ENCODE measurements at regions not wholly inside any gene's neighbourhood (a gene's known extent, or its start where the extent isn't known, plus 50 kb on each side); places are given as distances from the start of the nearest gene placed in this dataset.

DNA sequence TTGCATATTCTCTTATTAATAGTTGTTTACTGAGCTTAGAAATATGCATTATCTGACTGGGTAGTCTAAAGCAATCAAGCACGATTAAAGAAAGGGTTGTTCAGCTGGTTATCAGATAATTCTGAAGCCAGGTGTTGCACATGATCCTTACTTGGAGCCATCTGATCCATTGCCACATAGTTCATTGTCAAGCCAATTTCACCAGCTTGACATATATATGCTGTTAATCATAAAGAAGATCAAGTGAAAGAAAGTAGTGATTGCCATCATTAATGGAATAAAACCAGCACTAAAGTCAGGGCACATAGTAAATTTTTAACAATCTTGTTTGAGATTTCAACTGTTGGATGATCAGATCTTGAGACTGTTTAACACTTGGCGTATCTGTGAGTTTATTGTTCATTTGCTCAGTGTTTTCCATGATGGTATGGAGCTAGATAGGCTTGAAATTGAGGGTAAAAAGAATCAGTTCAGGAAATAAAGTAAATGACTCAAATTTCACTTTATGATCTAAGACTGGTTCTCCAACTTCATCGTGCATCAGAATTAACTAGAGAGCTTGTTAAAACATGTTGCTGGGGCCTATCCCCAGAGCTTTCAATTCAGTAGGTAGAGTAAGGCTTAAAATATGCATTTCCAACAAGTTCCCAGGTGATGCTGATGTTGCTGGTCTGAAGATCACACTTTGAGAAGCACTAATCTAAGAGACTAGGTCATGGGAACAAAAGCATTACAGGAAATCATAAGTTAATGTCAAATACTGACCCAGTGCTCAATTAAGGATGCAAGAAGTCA lies 539.6 kb downstream of the SATB2 start:
- Histone ChIP-seq H3K27ac (ENCODE audit: low read depth in 1 of 2, low read length in 1 of 2) (no peak overlapping the region), H3K4me1 (ENCODE audit: control insufficient read depth in 5 of 5, insufficient read depth in 5 of 5, low read length in 5 of 5) (no peaks in the 10 kb centered on the region), H3K9me3 (ENCODE audit: control insufficient read depth in 4 of 4, insufficient read depth in 3 of 4, low read length in 3 of 4) (no peaks in the 10 kb centered on the region), H3K27me3 (ENCODE audit: control insufficient read depth in 3 of 3, insufficient read depth in 3 of 3, low read length in 2 of 3) (no peaks in the 10 kb centered on the region), H3K4me3 (no peak overlapping the region), H3K9ac (ENCODE audit: insufficient read depth in 1 of 2, low read length in 2 of 2) (no peak overlapping the region), H3K36me3 (ENCODE audit: control insufficient read depth in 4 of 4, insufficient read depth in 4 of 4, low read length in 4 of 4) (no peaks in the 10 kb centered on the region)
- ATAC-seq (ENCODE audit: insufficient read depth, low FRiP score) (no peak), DNase-seq (no peak)
- TF ChIP-seq, protein P1, sequence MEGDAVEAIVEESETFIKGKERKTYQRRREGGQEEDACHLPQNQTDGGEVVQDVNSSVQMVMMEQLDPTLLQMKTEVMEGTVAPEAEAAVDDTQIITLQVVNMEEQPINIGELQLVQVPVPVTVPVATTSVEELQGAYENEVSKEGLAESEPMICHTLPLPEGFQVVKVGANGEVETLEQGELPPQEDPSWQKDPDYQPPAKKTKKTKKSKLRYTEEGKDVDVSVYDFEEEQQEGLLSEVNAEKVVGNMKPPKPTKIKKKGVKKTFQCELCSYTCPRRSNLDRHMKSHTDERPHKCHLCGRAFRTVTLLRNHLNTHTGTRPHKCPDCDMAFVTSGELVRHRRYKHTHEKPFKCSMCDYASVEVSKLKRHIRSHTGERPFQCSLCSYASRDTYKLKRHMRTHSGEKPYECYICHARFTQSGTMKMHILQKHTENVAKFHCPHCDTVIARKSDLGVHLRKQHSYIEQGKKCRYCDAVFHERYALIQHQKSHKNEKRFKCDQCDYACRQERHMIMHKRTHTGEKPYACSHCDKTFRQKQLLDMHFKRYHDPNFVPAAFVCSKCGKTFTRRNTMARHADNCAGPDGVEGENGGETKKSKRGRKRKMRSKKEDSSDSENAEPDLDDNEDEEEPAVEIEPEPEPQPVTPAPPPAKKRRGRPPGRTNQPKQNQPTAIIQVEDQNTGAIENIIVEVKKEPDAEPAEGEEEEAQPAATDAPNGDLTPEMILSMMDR (IDR thresholded peaks at IDR 0.05; ENCODE audit: control extremely low read depth, extremely low read depth), result no peak
- 80 to 90% methylated on average over 3 of the region's 3 CpGs for WGBS, 2 donors

DNA sequence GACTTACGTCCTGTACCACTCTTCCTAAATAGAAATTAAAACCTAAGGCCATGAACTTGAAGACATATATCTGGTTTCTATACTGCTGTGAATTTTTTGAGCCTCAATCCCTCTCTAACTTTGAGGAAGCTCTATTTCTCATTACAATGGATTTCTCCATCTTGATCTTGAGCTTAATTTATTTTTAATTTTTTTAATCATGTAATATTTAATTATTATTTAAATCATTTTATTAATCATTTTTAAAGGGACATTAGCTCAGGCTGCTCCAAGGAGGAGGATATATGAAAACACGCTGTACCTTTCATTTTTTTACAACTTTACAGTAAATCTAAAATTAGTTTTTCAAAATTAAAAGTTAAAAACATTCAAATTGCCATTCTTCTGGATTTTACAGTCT lies 540.5 kb downstream of the SATB2 start:
- H3K4me1 ChIP-seq (ENCODE audit: control insufficient read depth in 5 of 5, insufficient read depth in 5 of 5, low read length in 5 of 5), result no peaks in the 10 kb centered on the region
- H3K27ac ChIP-seq (ENCODE audit: low read depth in 1 of 2, low read length in 1 of 2), result no peak overlapping the region
- DNase-seq, result no peak
- H3K9me3 ChIP-seq (ENCODE audit: control insufficient read depth in 4 of 4, insufficient read depth in 3 of 4, low read length in 3 of 4), result no peaks in the 10 kb centered on the region
- no peak overlapping the region for H3K9ac ChIP-seq (ENCODE audit: insufficient read depth in 1 of 2, low read length in 2 of 2)
- H3K36me3 ChIP-seq (ENCODE audit: control insufficient read depth in 4 of 4, insufficient read depth in 4 of 4, low read length in 4 of 4), result no peaks in the 10 kb centered on the region
- ATAC-seq (ENCODE audit: insufficient read depth, low FRiP score), result no peak
- TF ChIP-seq, protein P1 (IDR thresholded peaks at IDR 0.05; ENCODE audit: control extremely low read depth, extremely low read depth), result no peak
- H3K27me3 ChIP-seq (ENCODE audit: control insufficient read depth in 3 of 3, insufficient read depth in 3 of 3, low read length in 2 of 3), result no peaks in the 10 kb centered on the region
- WGBS, 2 donors, result 74 to 84% methylated on average over 2 of the region's 2 CpGs
- no peak overlapping the region for H3K4me3 ChIP-seq

DNA sequence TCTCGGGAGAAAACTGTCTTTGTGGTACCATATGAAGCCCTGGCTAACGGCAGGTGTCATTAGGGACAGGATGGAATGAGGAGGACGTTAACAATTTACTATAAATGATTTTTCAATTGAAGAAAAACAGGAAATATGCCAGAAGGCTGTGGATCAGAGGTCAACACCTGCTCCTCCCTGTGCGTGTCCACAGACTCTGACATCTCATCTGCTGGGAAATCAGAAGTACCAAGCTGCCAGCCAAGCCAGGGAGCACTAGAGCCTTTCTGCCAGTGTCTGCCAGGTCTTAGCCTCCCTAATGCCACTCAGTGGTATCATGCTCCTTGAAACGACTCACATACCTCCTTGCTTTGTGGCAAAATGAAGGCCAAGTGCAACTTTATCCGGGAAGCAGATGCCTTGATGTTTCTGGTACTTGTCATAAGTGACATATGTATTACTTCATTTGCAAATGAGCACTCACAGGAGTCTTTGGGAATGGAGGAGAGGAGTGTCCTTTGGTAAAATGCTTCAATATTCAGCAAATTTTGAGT lies 541.1 kb downstream of the SATB2 start:
- 60 to 68% methylated on average over 6 of the region's 6 CpGs for WGBS, 2 donors
- H3K9me3 ChIP-seq (ENCODE audit: control insufficient read depth in 4 of 4, insufficient read depth in 3 of 4, low read length in 3 of 4), result no peaks in the 10 kb centered on the region
- H3K9ac ChIP-seq (ENCODE audit: insufficient read depth in 1 of 2, low read length in 2 of 2), result no peak overlapping the region
- H3K27ac ChIP-seq (ENCODE audit: low read depth in 1 of 2, low read length in 1 of 2), result no peak overlapping the region
- ATAC-seq (ENCODE audit: insufficient read depth, low FRiP score) (no peak), DNase-seq (no peak)
- H3K27me3 ChIP-seq (ENCODE audit: control insufficient read depth in 3 of 3, insufficient read depth in 3 of 3, low read length in 2 of 3), result no peaks in the 10 kb centered on the region
- H3K4me1 ChIP-seq (ENCODE audit: control insufficient read depth in 5 of 5, insufficient read depth in 5 of 5, low read length in 5 of 5), result no peaks in the 10 kb centered on the region
- TF ChIP-seq, protein P1 (IDR thresholded peaks at IDR 0.05; ENCODE audit: control extremely low read depth, extremely low read depth), result no peak
- no peaks in the 10 kb centered on the region for H3K36me3 ChIP-seq (ENCODE audit: control insufficient read depth in 4 of 4, insufficient read depth in 4 of 4, low read length in 4 of 4)
- no peak overlapping the region for H3K4me3 ChIP-seq
